ENCODE measurements at regions not wholly inside any gene's neighbourhood (a gene's known extent, or its start where the extent isn't known, plus 50 kb on each side); places are given as distances from the start of the nearest gene placed in this dataset.

- TF ChIP-seq, protein P1, sequence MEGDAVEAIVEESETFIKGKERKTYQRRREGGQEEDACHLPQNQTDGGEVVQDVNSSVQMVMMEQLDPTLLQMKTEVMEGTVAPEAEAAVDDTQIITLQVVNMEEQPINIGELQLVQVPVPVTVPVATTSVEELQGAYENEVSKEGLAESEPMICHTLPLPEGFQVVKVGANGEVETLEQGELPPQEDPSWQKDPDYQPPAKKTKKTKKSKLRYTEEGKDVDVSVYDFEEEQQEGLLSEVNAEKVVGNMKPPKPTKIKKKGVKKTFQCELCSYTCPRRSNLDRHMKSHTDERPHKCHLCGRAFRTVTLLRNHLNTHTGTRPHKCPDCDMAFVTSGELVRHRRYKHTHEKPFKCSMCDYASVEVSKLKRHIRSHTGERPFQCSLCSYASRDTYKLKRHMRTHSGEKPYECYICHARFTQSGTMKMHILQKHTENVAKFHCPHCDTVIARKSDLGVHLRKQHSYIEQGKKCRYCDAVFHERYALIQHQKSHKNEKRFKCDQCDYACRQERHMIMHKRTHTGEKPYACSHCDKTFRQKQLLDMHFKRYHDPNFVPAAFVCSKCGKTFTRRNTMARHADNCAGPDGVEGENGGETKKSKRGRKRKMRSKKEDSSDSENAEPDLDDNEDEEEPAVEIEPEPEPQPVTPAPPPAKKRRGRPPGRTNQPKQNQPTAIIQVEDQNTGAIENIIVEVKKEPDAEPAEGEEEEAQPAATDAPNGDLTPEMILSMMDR (IDR thresholded peaks at IDR 0.05; ENCODE audit: low read length): no peak
- no peak for TF ChIP-seq EZH2 (IDR thresholded peaks at IDR 0.05; ENCODE audit: borderline replicate concordance, low read length)
Measured at GRCh38 chr14:96734076-96734622, 63.0 kb upstream of the VRK1 start.
